Neural progenitor cell (in vitro differentiated cells): ENCODE measurements at regions not wholly inside any gene's neighbourhood (a gene's known extent, or its start where the extent isn't known, plus 50 kb on each side); places are given as distances from the start of the nearest gene placed in this dataset.

Experiments
- CTCF ChIP-seq: fragments of 200-600 bp; sonication (generic); IDR thresholded peaks from 2 replicates; pipeline ENCODE4 v1.5.1; 2017; ENCODE audit warnings: antibody characterized with exemption, mild to moderate bottlenecking
- EZH2 ChIP-seq: fragments of 200-600 bp; sonication (generic); IDR thresholded peaks from 2 replicates; pipeline ENCODE4 v1.6.1; 2017; ENCODE audit warnings: antibody characterized with exemption, mild to moderate bottlenecking, moderate library complexity

- TF ChIP-seq CTCF (no peak), EZH2 (no peak)
Measured at GRCh38 chr14:53514197-53514596, 361.1 kb upstream of the DDHD1 start.
